GM12892 (cell line): ENCODE measurements at regions not wholly inside any gene's neighbourhood (a gene's known extent, or its start where the extent isn't known, plus 50 kb on each side); places are given as distances from the start of the nearest gene placed in this dataset.

Experiments
- POLR2A ChIP-seq: IDR thresholded peaks from 2 replicates; pipeline ENCODE4 v1.6.1; 2011; ENCODE audit warnings: low read depth, low read length, control low read depth
- POLR2AphosphoS5 ChIP-seq: IDR thresholded peaks from 2 replicates; pipeline ENCODE4 v1.6.1; 2011; ENCODE audit warnings: low read depth, low read length, control low read depth
- TAF1 ChIP-seq: IDR thresholded peaks from 2 replicates; pipeline ENCODE4 v1.6.1; 2011; ENCODE audit warnings: low read depth, mild to moderate bottlenecking, control low read depth, low read length, borderline replicate concordance

GRCh38 chr4:60016971-60017370 lies 1183.2 kb upstream of the ADGRL3 start:
- TF ChIP-seq POLR2A: no peak
- no peak for TF ChIP-seq POLR2AphosphoS5
- TF ChIP-seq TAF1: no peak
